ENCODE measurements at regions not wholly inside any gene's neighbourhood (a gene's known extent, or its start where the extent isn't known, plus 50 kb on each side); places are given as distances from the start of the nearest gene placed in this dataset.

GRCh38 chr3:178930116-178930515 is 141.5 kb downstream of the ZMAT3 start:
- WGBS, 5 donors = 52 to 85% (median 78%) methylated on average over 2 of the region's 2 CpGs
- no peak for DNase-seq
- TF ChIP-seq POLR2A (IDR thresholded peaks at IDR 0.05) = no peak
- no peak for TF ChIP-seq POLR2AphosphoS5 (IDR thresholded peaks at IDR 0.05)
- no peak for TF ChIP-seq CTCF (IDR thresholded peaks at IDR 0.05)
- Histone ChIP-seq H3K9me3 (peaks cover 7 to 57% (median 37%) of the 10 kb centered on the region in 4 donors), H3K27me3 (no peaks in the 10 kb centered on the region), H3K27ac (no peak overlapping the region), H3K36me3 (no peaks in the 10 kb centered on the region), H3K4me3 (no peak overlapping the region), H3K4me1 (no peaks in the 10 kb centered on the region)
- intact Hi-C loops (cut with DNase I; ENCODE audit: low total_unique reads) = no loop called here

GRCh38 chr3:178916223-178916622 is 155.4 kb downstream of the ZMAT3 start:
- Histone ChIP-seq H3K4me1 (no peaks in the 10 kb centered on the region), H3K27ac (no peak overlapping the region), H3K9me3 (peaks cover 0 to 41% (median 31%) of the 10 kb centered on the region in 4 donors), H3K4me3 (no peak overlapping the region), H3K27me3 (no peaks in the 10 kb centered on the region), H3K36me3 (no peaks in the 10 kb centered on the region)
- DNase-seq = no peak
- TF ChIP-seq POLR2A (IDR thresholded peaks at IDR 0.05) = no peak
- intact Hi-C loops (cut with DNase I; ENCODE audit: low total_unique reads) = no loop called here

GRCh38 chr3:178915365-178915764 is 156.2 kb downstream of the ZMAT3 start:
- H3K9me3 ChIP-seq = peaks cover 0 to 41% (median 31%) of the 10 kb centered on the region in 4 donors
- no peaks in the 10 kb centered on the region for H3K36me3 ChIP-seq
- no peak overlapping the region for H3K27ac ChIP-seq
- no peaks in the 10 kb centered on the region for H3K27me3 ChIP-seq
- intact Hi-C loops (cut with DNase I; ENCODE audit: low total_unique reads) = no loop called here
- no peaks in the 10 kb centered on the region for H3K4me1 ChIP-seq
- TF ChIP-seq CTCF (IDR thresholded peaks at IDR 0.05) (no peak), EP300 (IDR thresholded peaks at IDR 0.05) (no peak), POLR2AphosphoS5 (IDR thresholded peaks at IDR 0.05) (no peak), POLR2A (IDR thresholded peaks at IDR 0.05) (no peak)
- no peak for DNase-seq
- 89 to 100% (median 94%) methylated on average over 2 of the region's 2 CpGs for WGBS, 5 donors
- no peak overlapping the region for H3K4me3 ChIP-seq

- no peaks in the 10 kb centered on the region for H3K36me3 ChIP-seq
- DNase-seq = no peak
- peaks cover 0 to 7% (median under 1%) of the 10 kb centered on the region in 4 donors for H3K9me3 ChIP-seq
- TF ChIP-seq CTCF (IDR thresholded peaks at IDR 0.05) = no peak
- TF ChIP-seq POLR2AphosphoS5 (IDR thresholded peaks at IDR 0.05) = no peak
- no peak for TF ChIP-seq EP300 (IDR thresholded peaks at IDR 0.05)
- no peak for TF ChIP-seq POLR2A (IDR thresholded peaks at IDR 0.05)
- no peaks in the 10 kb centered on the region for H3K27me3 ChIP-seq
- intact Hi-C loops (cut with DNase I; ENCODE audit: low total_unique reads) = no loop called here
- 68 to 83% (median 71%) methylated on average over 1 of the region's 1 CpG for WGBS, 5 donors
- H3K4me1 ChIP-seq = no peaks in the 10 kb centered on the region
- H3K4me3 ChIP-seq = no peak overlapping the region
- H3K27ac ChIP-seq = no peak overlapping the region
These were observed 164.5 kb downstream of the ZMAT3 start for GRCh38 chr3:178907081-178907480.

- no peak overlapping the region for H3K4me3 ChIP-seq
- H3K4me1 ChIP-seq = peaks cover 0 to 8% (median 0%) of the 10 kb centered on the region in 4 donors
- peaks cover 0 to 4% (median 0%) of the 10 kb centered on the region in 4 donors for H3K9me3 ChIP-seq
- TF ChIP-seq POLR2A (IDR thresholded peaks at IDR 0.05) (no peak), CTCF (IDR thresholded peaks at IDR 0.05) (no peak), EP300 (IDR thresholded peaks at IDR 0.05) (no peak), POLR2AphosphoS5 (IDR thresholded peaks at IDR 0.05) (no peak)
- DNase-seq = no peak
- no peak overlapping the region for H3K27ac ChIP-seq
- H3K27me3 ChIP-seq = no peaks in the 10 kb centered on the region
- H3K36me3 ChIP-seq = no peaks in the 10 kb centered on the region
- intact Hi-C loops (cut with DNase I; ENCODE audit: low total_unique reads) = no loop called here
- 78 to 85% (median 81%) methylated on average over 1 of the region's 1 CpG for WGBS, 5 donors
These were observed 170.4 kb downstream of the ZMAT3 start for GRCh38 chr3:178901204-178901603.
